ENCODE measurements at regions not wholly inside any gene's neighbourhood (a gene's known extent, or its start where the extent isn't known, plus 50 kb on each side); places are given as distances from the start of the nearest gene placed in this dataset.

DNA sequence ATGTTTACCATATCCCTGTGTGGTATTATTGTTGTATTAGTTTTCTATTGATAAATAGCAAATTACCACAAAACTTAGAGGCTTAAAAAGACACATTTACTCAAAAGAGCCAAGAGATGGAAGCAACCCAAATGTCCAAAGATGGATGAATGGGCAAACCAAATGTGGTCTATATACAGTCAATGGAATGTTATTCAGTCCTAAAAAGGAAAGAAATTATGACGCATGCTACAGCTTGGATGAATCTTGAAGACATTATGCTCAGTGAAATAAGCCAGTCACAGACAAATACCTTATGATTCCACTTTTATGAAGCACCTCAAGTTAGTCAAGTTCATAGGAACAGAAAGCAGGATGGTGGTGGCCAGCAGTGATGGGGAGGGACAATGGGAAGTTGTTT is 144.7 kb downstream of the QDPR start:
- Histone ChIP-seq H3K36me3 (ENCODE audit: control insufficient read depth, insufficient read depth, low read length) (no peaks in the 10 kb centered on the region), H3K4me3 (ENCODE audit: low read length) (no peak overlapping the region), H3K9me3 (ENCODE audit: control insufficient read depth, insufficient read depth, low read length) (no peaks in the 10 kb centered on the region), H3K27ac (ENCODE audit: low read length) (no peak overlapping the region), H3K4me1 (ENCODE audit: control insufficient read depth, insufficient read depth, low read length) (no peaks in the 10 kb centered on the region), H3K27me3 (ENCODE audit: control insufficient read depth, insufficient read depth, low read length) (no peaks in the 10 kb centered on the region)
- TF ChIP-seq, protein P1, sequence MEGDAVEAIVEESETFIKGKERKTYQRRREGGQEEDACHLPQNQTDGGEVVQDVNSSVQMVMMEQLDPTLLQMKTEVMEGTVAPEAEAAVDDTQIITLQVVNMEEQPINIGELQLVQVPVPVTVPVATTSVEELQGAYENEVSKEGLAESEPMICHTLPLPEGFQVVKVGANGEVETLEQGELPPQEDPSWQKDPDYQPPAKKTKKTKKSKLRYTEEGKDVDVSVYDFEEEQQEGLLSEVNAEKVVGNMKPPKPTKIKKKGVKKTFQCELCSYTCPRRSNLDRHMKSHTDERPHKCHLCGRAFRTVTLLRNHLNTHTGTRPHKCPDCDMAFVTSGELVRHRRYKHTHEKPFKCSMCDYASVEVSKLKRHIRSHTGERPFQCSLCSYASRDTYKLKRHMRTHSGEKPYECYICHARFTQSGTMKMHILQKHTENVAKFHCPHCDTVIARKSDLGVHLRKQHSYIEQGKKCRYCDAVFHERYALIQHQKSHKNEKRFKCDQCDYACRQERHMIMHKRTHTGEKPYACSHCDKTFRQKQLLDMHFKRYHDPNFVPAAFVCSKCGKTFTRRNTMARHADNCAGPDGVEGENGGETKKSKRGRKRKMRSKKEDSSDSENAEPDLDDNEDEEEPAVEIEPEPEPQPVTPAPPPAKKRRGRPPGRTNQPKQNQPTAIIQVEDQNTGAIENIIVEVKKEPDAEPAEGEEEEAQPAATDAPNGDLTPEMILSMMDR (IDR thresholded peaks at IDR 0.05) = no peak
- no peak for ATAC-seq
- Mint-ChIP-seq H3K27ac (no peak overlapping the region), H3K4me1 (no peaks in the 10 kb centered on the region), H3K4me3 (no peak overlapping the region), H3K36me3 (no peaks in the 10 kb centered on the region), H3K27me3 (ENCODE audit: low read depth in 2 of 2) (peaks cover 8 to 29% of the 10 kb centered on the region in 2 donors), H3K9me3 (no peaks in the 10 kb centered on the region)
- WGBS (ENCODE audit: insufficient coverage) = 100% methylated on average over 1 of the region's 1 CpG
- DNase-seq = no peak
- intact Hi-C loops (cut with micrococcal nuclease) = no loop called here

DNA sequence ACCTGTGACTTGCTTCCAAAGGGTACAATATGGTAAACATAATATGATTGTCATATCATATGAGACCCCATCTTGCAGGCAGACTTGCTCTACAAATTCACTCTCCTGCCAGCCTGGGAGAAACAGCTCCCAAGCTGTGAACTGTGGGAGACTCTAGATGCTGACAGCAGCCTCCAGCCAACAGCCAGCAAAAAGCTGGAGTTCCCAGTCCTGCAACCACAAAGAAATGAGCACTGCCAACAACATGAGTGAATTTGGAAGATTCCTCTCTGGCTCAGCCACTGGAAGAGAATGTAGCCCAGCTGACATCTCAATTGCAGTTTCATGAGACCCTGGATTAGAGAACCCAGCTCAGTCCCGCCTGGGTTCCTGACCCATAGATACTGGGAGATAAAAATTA is 145.4 kb downstream of the QDPR start:
- Mint-ChIP-seq H3K4me1 (no peaks in the 10 kb centered on the region), H3K27me3 (ENCODE audit: low read depth in 2 of 2) (peaks cover 12 to 35% of the 10 kb centered on the region in 2 donors), H3K4me3 (no peak overlapping the region), H3K9me3 (no peaks in the 10 kb centered on the region), H3K27ac (no peak overlapping the region), H3K36me3 (no peaks in the 10 kb centered on the region)
- Histone ChIP-seq H3K4me3 (ENCODE audit: low read length) (no peak overlapping the region), H3K27ac (ENCODE audit: low read length) (no peak overlapping the region), H3K4me1 (ENCODE audit: control insufficient read depth, insufficient read depth, low read length) (no peaks in the 10 kb centered on the region), H3K27me3 (ENCODE audit: control insufficient read depth, insufficient read depth, low read length) (no peaks in the 10 kb centered on the region), H3K9me3 (ENCODE audit: control insufficient read depth, insufficient read depth, low read length) (no peaks in the 10 kb centered on the region), H3K36me3 (ENCODE audit: control insufficient read depth, insufficient read depth, low read length) (no peaks in the 10 kb centered on the region)
- no peak for DNase-seq
- TF ChIP-seq, protein P1 (IDR thresholded peaks at IDR 0.05) = no peak
- 75% methylated on average over 1 of the region's 1 CpG for WGBS (ENCODE audit: insufficient coverage)
- no peak for ATAC-seq
- intact Hi-C loops (cut with micrococcal nuclease) = no loop called here

DNA sequence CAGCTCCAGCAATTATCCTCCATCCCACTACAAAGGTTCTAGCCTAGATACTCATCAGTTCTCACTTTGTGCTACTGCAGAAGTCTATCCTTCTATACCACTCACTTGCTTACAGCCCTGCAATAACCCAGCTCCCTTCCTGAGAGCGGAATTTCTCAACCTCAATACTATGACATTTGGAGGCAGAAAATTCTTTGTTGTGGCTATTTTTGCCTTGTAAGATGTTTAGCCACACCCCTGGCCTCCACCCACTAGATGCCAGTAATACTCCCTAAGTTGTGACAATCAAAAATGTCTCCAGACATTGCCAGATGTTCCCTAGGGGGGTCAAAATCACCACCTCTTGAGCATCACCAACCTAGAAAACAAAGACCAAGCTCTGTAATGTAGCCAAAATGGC is 149.5 kb downstream of the QDPR start:
- Mint-ChIP-seq H3K27me3 (ENCODE audit: low read depth in 2 of 2) (peaks cover 15 to 35% of the 10 kb centered on the region in 2 donors), H3K4me1 (no peaks in the 10 kb centered on the region), H3K4me3 (no peak overlapping the region), H3K9me3 (no peaks in the 10 kb centered on the region), H3K27ac (no peak overlapping the region), H3K36me3 (no peaks in the 10 kb centered on the region)
- whole genome bisulfite sequencing (ENCODE audit: insufficient coverage) = no CpG with 5 or more reads among the region's 1 CpG
- Histone ChIP-seq H3K27me3 (ENCODE audit: control insufficient read depth, insufficient read depth, low read length) (no peaks in the 10 kb centered on the region), H3K4me3 (ENCODE audit: low read length) (no peak overlapping the region), H3K9me3 (ENCODE audit: control insufficient read depth, insufficient read depth, low read length) (no peaks in the 10 kb centered on the region), H3K4me1 (ENCODE audit: control insufficient read depth, insufficient read depth, low read length) (no peaks in the 10 kb centered on the region), H3K27ac (ENCODE audit: low read length) (no peak overlapping the region), H3K36me3 (ENCODE audit: control insufficient read depth, insufficient read depth, low read length) (no peaks in the 10 kb centered on the region)
- ATAC-seq (no peak), DNase-seq (no peak)
- intact Hi-C loops (cut with micrococcal nuclease) = no loop called here
- TF ChIP-seq, protein P1 (IDR thresholded peaks at IDR 0.05) = no peak

DNA sequence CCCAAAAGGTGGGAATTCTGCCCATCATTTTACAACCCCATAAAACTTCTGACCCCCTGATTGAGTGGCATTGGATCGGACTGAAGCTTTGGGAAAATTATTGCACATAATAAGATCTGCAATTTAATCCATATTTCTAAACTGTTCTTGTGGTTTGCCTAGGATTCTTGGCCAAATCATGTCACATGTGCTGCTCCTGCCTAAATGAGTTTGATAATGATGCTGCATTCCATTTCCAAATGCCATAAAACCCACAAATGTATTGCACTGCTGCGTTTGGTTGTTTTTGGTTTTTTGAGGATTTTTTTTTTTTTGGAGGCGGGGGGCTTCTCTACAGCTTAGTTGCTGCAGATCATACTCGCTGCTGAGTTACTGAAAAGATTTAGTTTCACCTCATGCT is 153.6 kb downstream of the QDPR start:
- H3K4me1 ChIP-seq (ENCODE audit: control insufficient read depth, insufficient read depth, low read length) = no peaks in the 10 kb centered on the region
- H3K9me3 Mint-ChIP-seq = no peaks in the 10 kb centered on the region
- no peaks in the 10 kb centered on the region for H3K9me3 ChIP-seq (ENCODE audit: control insufficient read depth, insufficient read depth, low read length)
- DNase-seq (no peak), ATAC-seq (no peak)
- no peak overlapping the region for H3K4me3 ChIP-seq (ENCODE audit: low read length)
- H3K36me3 ChIP-seq (ENCODE audit: control insufficient read depth, insufficient read depth, low read length) = no peaks in the 10 kb centered on the region
- no peaks in the 10 kb centered on the region for H3K36me3 Mint-ChIP-seq
- TF ChIP-seq, protein P1 (IDR thresholded peaks at IDR 0.05) = no peak
- intact Hi-C loops (cut with micrococcal nuclease) = no loop called here
- no peak overlapping the region for H3K4me3 Mint-ChIP-seq
- H3K27ac ChIP-seq (ENCODE audit: low read length) = no peak overlapping the region
- H3K27ac Mint-ChIP-seq = no peak overlapping the region
- 79% methylated on average over 3 of the region's 4 CpGs for WGBS (ENCODE audit: insufficient coverage)
- no peaks in the 10 kb centered on the region for H3K4me1 Mint-ChIP-seq
- peaks cover 16 to 22% of the 10 kb centered on the region in 2 donors for H3K27me3 Mint-ChIP-seq (ENCODE audit: low read depth in 2 of 2)
- H3K27me3 ChIP-seq (ENCODE audit: control insufficient read depth, insufficient read depth, low read length) = peaks cover 4% of the 10 kb centered on the region
